CD14-positive monocyte (primary cell): ENCODE measurements at regions not wholly inside any gene's neighbourhood (a gene's known extent, or its start where the extent isn't known, plus 50 kb on each side); places are given as distances from the start of the nearest gene placed in this dataset.
"Not testable (repeated sequence)": the region's sequence is repeated elsewhere in the genome, so short reads cannot be mapped to it uniquely, and the experiment has no call there.

Experiments used
- DNase-seq, 3 donors: peaks; one replicate each; pipeline ENCODE4 v3.0.0-alpha.2; 2011 to 2022
- H2AFZ ChIP-seq: 2 replicates; pipeline ENCODE4 v1.6.0; 2012; ENCODE audit warnings: mild to moderate bottlenecking, low read depth, low read length, inconsistent platforms; ENCODE audit not compliant: insufficient read depth, poor library complexity, severe bottlenecking
- H3K27ac ChIP-seq, 2 donors: 1 replicate in 1 of 2; 2 replicates in 1 of 2; pipeline ENCODE4 v1.5.1; 2012 to 2013; ENCODE audit warnings: low read length in 2 of 2, control low read depth in 1 of 2, inconsistent platforms in 1 of 2, low read depth in 1 of 2, mild to moderate bottlenecking in 1 of 2
- H3K27me3 ChIP-seq, 2 donors: one replicate each; pipeline versions ENCODE4 v1.6.0 to v1.6.1; 2011 to 2013; ENCODE audit warnings: low read length in 2 of 2; ENCODE audit not compliant: control insufficient read depth in 2 of 2, insufficient read depth in 2 of 2
- H3K36me3 ChIP-seq, 2 donors: replicated peaks in 1 of 2; 1 replicate in 1 of 2; 2 replicates in 1 of 2; pipeline versions ENCODE4 v1.5.1 to v1.6.1; 2012 to 2013; ENCODE audit warnings: low read length in 2 of 2, control low read depth in 1 of 2, inconsistent platforms in 1 of 2, mild to moderate bottlenecking in 1 of 2; ENCODE audit not compliant: insufficient read depth in 2 of 2, control insufficient read depth in 1 of 2
- H3K4me1 ChIP-seq, 2 donors: 1 replicate in 1 of 2; 2 replicates in 1 of 2; pipeline versions ENCODE4 v1.5.1 to v1.6.1; 2012 to 2013; ENCODE audit warnings: low read length in 2 of 2, control low read depth in 1 of 2, inconsistent platforms in 1 of 2, mild to moderate bottlenecking in 1 of 2, moderate library complexity in 1 of 2; ENCODE audit not compliant: insufficient read depth in 2 of 2, control insufficient read depth in 1 of 2
- H3K4me2 ChIP-seq: replicated peaks from 2 replicates; pipeline ENCODE3; 2012; ENCODE audit warnings: low read length, moderate library complexity, mild to moderate bottlenecking; ENCODE audit not compliant: poor library complexity, severe bottlenecking; ENCODE audit errors: extremely low read depth
- H3K4me3 ChIP-seq, 3 experiments: fragments of 200-600 bp in 1 of 3; sonication (generic) in 1 of 3; replicated peaks in 1 of 3; 1 replicate in 2 of 3; 2 replicates in 1 of 3; pipeline ENCODE4 v1.5.1; 2011 to 2013; ENCODE audit warnings: low read length in 3 of 3, mild to moderate bottlenecking in 3 of 3, control low read depth in 2 of 3, low read depth in 2 of 3, inconsistent platforms in 1 of 3, moderate library complexity in 1 of 3
- H3K79me2 ChIP-seq: 2 replicates; pipeline ENCODE4 v1.6.0; 2012; ENCODE audit warnings: mild to moderate bottlenecking, control low read depth, inconsistent platforms, low read length, moderate library complexity; ENCODE audit not compliant: insufficient read depth
- H3K9ac ChIP-seq: 2 replicates; pipeline ENCODE4 v1.6.0; 2017; ENCODE audit warnings: low read length, mild to moderate bottlenecking; ENCODE audit not compliant: insufficient read depth, poor library complexity, severe bottlenecking
- H3K9me3 ChIP-seq, 2 donors: replicated peaks in 1 of 2; 1 replicate in 1 of 2; 2 replicates in 1 of 2; pipeline versions ENCODE4 v1.5.1 to v1.6.1; 2012 to 2013; ENCODE audit warnings: low read length in 2 of 2, control low read depth in 1 of 2; ENCODE audit not compliant: control insufficient read depth in 1 of 2, insufficient read depth in 1 of 2
- H4K20me1 ChIP-seq: 2 replicates; pipeline ENCODE4 v1.6.0; 2012; ENCODE audit warnings: mild to moderate bottlenecking, low read length, control low read depth, moderate library complexity; ENCODE audit not compliant: insufficient read depth
- H3K27ac Mint-ChIP-seq, 7 donors: one replicate each; pipeline ENCODE4 v1.8.0; 2020; ENCODE audit warnings: mild to moderate bottlenecking in 7 of 7, mixed read lengths in 7 of 7, moderate library complexity in 6 of 7, inconsistent platforms in 2 of 7
- H3K27me3 Mint-ChIP-seq, 3 donors: one replicate each; pipeline ENCODE4 v1.8.0; 2021 to 2022; ENCODE audit warnings: low read depth in 3 of 3, mild to moderate bottlenecking in 3 of 3, mixed read lengths in 3 of 3, moderate library complexity in 3 of 3, inconsistent platforms in 1 of 3
- H3K36me3 Mint-ChIP-seq, 2 donors: one replicate each; pipeline ENCODE4 v1.8.0; 2020; ENCODE audit warnings: mixed read lengths in 2 of 2, inconsistent platforms in 1 of 2, mild to moderate bottlenecking in 1 of 2
- H3K4me1 Mint-ChIP-seq: one replicate; pipeline ENCODE4 v1.8.0; 2020; ENCODE audit warnings: mild to moderate bottlenecking, mixed read lengths
- H3K4me3 Mint-ChIP-seq, 2 donors: one replicate each; pipeline ENCODE4 v1.8.0; 2020; ENCODE audit warnings: mild to moderate bottlenecking in 2 of 2, mixed read lengths in 2 of 2, moderate library complexity in 1 of 2
- H3K9me3 Mint-ChIP-seq, 7 donors: one replicate each; pipeline ENCODE4 v1.8.0; 2020 to 2022; ENCODE audit warnings: mixed read lengths in 7 of 7, mild to moderate bottlenecking in 6 of 7, moderate library complexity in 6 of 7, inconsistent platforms in 2 of 7
- CTCF ChIP-seq: fragments of 200-600 bp; IDR thresholded peaks from one replicate; pipeline ENCODE4 v1.8.0; 2022; ENCODE audit warnings: antibody characterized with exemption, mild to moderate bottlenecking
- WGBS: methylation state at CpG from one replicate; pipeline ENCODE4 v1.1.5; 2013; ENCODE audit warnings: missing lambda C conversion rate; ENCODE audit not compliant: insufficient coverage; 5-methylcytosine and 5-hydroxymethylcytosine counted together
- intact Hi-C, 2 donors: fragments of 100-400 bp; cut with micrococcal nuclease; formaldehyde crosslinking; loops; one replicate each; pipeline versions ENCODE4 v1.15.0 to v1.15.1; 2023

GRCh38 chr3:101117980-101118379 is 124.8 kb upstream of the ABI3BP start:
- no peak overlapping the region for H3K27ac ChIP-seq

GRCh38 chr3:101117465-101117864 is 124.2 kb upstream of the ABI3BP start:
- Mint-ChIP-seq H3K27ac (no peak overlapping the region), H3K36me3 (no peaks in the 10 kb centered on the region), H3K27me3 (peaks cover 0 to 2% (median 0%) of the 10 kb centered on the region in 3 donors), H3K9me3 (peaks cover 0 to 3% (median 1%) of the 10 kb centered on the region in 7 donors), H3K4me1 (no peaks in the 10 kb centered on the region), H3K4me3 (no peak overlapping the region)
- TF ChIP-seq CTCF, result no peak
- Histone ChIP-seq H3K4me1 (no peaks in the 10 kb centered on the region), H3K4me2 (no peak overlapping the region), H3K79me2 (no peaks in the 10 kb centered on the region), H3K9me3 (no peaks in the 10 kb centered on the region), H4K20me1 (no peaks in the 10 kb centered on the region), H3K27ac (no peak overlapping the region), H2AFZ (no peak overlapping the region), H3K36me3 (no peaks in the 10 kb centered on the region), H3K27me3 (no peaks in the 10 kb centered on the region), H3K4me3 (no peak overlapping the region), H3K9ac (no peak overlapping the region)
- DNase-seq, result no peak
- WGBS, result no CpG with 5 or more reads among the region's 3 CpGs
- intact Hi-C loops, result no loop called here

More at GRCh38 chr3:101117980-101118379, 124.8 kb upstream of the ABI3BP start:
- H3K9me3 ChIP-seq, result no peaks in the 10 kb centered on the region
- Mint-ChIP-seq H3K27ac (no peak overlapping the region), H3K4me1 (no peaks in the 10 kb centered on the region), H3K27me3 (peaks cover 0 to 2% (median 0%) of the 10 kb centered on the region in 3 donors), H3K4me3 (no peak overlapping the region), H3K36me3 (no peaks in the 10 kb centered on the region), H3K9me3 (peaks cover 0 to 3% (median under 1%) of the 10 kb centered on the region in 7 donors)
- no peaks in the 10 kb centered on the region for H3K4me1 ChIP-seq
- DNase-seq, result no peak
- no peaks in the 10 kb centered on the region for H4K20me1 ChIP-seq
- 100% methylated on average over 2 of the region's 2 CpGs for WGBS
- no peak overlapping the region for H3K4me3 ChIP-seq
- no peak overlapping the region for H3K4me2 ChIP-seq
- intact Hi-C loops, result no loop called here
- no peak overlapping the region for H3K9ac ChIP-seq
- no peak overlapping the region for H2AFZ ChIP-seq
- no peaks in the 10 kb centered on the region for H3K36me3 ChIP-seq
- no peaks in the 10 kb centered on the region for H3K79me2 ChIP-seq
- H3K27me3 ChIP-seq, result no peaks in the 10 kb centered on the region
- no peak for TF ChIP-seq CTCF

GRCh38 chr3:101110295-101110694 is 117.1 kb upstream of the ABI3BP start:
- no CpG with 5 or more reads among the region's 3 CpGs for WGBS
- H3K36me3 ChIP-seq, H3K27ac ChIP-seq, H3K27me3 Mint-ChIP-seq, H3K9ac ChIP-seq, H3K4me3 ChIP-seq, H3K4me1 ChIP-seq, H3K79me2 ChIP-seq, H3K4me2 ChIP-seq, H3K4me1 Mint-ChIP-seq, H3K36me3 Mint-ChIP-seq, H4K20me1 ChIP-seq, H3K27me3 ChIP-seq, H3K27ac Mint-ChIP-seq, H3K9me3 ChIP-seq, intact Hi-C loops, H3K4me3 Mint-ChIP-seq, H2AFZ ChIP-seq, DNase-seq: not testable (repeated sequence)
- peaks cover 16 to 25% (median 19%) of the 10 kb centered on the region in 7 donors for H3K9me3 Mint-ChIP-seq
